K562 (cell line): ENCODE measurements at regions not wholly inside any gene's neighbourhood (a gene's known extent, or its start where the extent isn't known, plus 50 kb on each side); places are given as distances from the start of the nearest gene placed in this dataset.

Experiments used
- ATAC-seq: fragments of 200-7000 bp; cut with Tn5 transposase; 3 replicates; pipeline ENCODE4 v1.9.1; 2020; ENCODE audit warnings: moderate library complexity
- BruUV-seq: library from RNA; stranded (reverse); fragments of 400-500 nt; replicated peaks from 2 replicates; lab custom pipeline; 2021; lab: Mats Ljungman, UMichigan
- CTCF ChIA-PET: fragments of 300-600 bp; formaldehyde crosslinking; extraction: SDS; loops from one replicate; lab custom pipeline; 2021; ENCODE audit warnings: low intra/inter-chr PET ratio; lab: Yijun Ruan, JAX
- POLR2A ChIA-PET: fragments of 300-600, 350-650 bp; sonication (Branson Sonifier 250); formaldehyde crosslinking; extraction: SDS; loops from one replicate; lab custom pipeline; 2021; ENCODE audit warnings: antibody characterized with exemption, inconsistent platforms; lab: Yijun Ruan, JAX
- DNase-seq, 4 experiments: peaks; one replicate each; pipeline versions ENCODE4 v3.0.0 to v3.0.0-alpha.2; 2011 to 2018; ENCODE audit warnings: low spot score in 3 of 4, mixed read lengths in 3 of 4; ENCODE audit errors: extremely low read depth in 1 of 4
- FAIRE-seq: peaks from 2 replicates; lab custom pipeline; 2011; peaks lifted over from hg19 to GRCh38; lab: Jason Lieb, UNC
- H2AFZ ChIP-seq: 2 replicates; pipeline ENCODE4 v1.6.0; 2011; ENCODE audit warnings: low read depth, low read length, control low read depth, inconsistent platforms
- H3K27ac ChIP-seq: fragments of 200-600 bp; 3 replicates; pipeline ENCODE4 v1.8.0; 2011; ENCODE audit warnings: low read depth, mild to moderate bottlenecking, control low read depth, inconsistent platforms, low read length, moderate library complexity, mixed read lengths; ENCODE audit errors: extremely low read depth
- H3K27me3 ChIP-seq, 2 experiments: fragments of 300-600 bp in 1 of 2; 2 replicates in 1 of 2; 3 replicates in 1 of 2; pipeline versions ENCODE4 v1.6.0 to v1.8.0; 2011; ENCODE audit warnings: inconsistent platforms in 2 of 2, low read length in 2 of 2, mild to moderate bottlenecking in 1 of 2, mixed read lengths in 1 of 2, moderate library complexity in 1 of 2; ENCODE audit not compliant: control insufficient read depth in 2 of 2, insufficient read depth in 2 of 2
- H3K36me3 ChIP-seq: fragments of 300-600 bp; 3 replicates; pipeline ENCODE4 v1.8.0; 2011; ENCODE audit warnings: mild to moderate bottlenecking, low read length, inconsistent platforms; ENCODE audit not compliant: control insufficient read depth, insufficient read depth
- H3K4me1 ChIP-seq, 2 experiments: fragments of 200-600 bp in 1 of 2; replicated peaks in 1 of 2; 2 replicates in 1 of 2; 3 replicates in 1 of 2; pipeline versions ENCODE4 v1.5.1 to v1.8.0; 2011; ENCODE audit warnings: inconsistent platforms in 2 of 2, low read length in 2 of 2, mild to moderate bottlenecking in 1 of 2, mixed read lengths in 1 of 2, moderate library complexity in 1 of 2; ENCODE audit not compliant: control insufficient read depth in 2 of 2, insufficient read depth in 2 of 2
- H3K4me2 ChIP-seq: 2 replicates; pipeline ENCODE4 v1.6.1; 2011; ENCODE audit warnings: low read length, control low read depth, inconsistent platforms, mixed read lengths; ENCODE audit not compliant: insufficient read depth
- H3K4me3 ChIP-seq: fragments of 200-600 bp; sonication (generic), shearing (Covaris generic); 2 replicates; pipeline ENCODE4 v1.5.1; 2016; ENCODE audit warnings: control low read depth, inconsistent platforms
- H3K79me2 ChIP-seq: fragments of 200-600 bp; 3 replicates; pipeline ENCODE4 v1.8.0; 2011; ENCODE audit warnings: low read length, inconsistent platforms; ENCODE audit not compliant: control insufficient read depth, insufficient read depth
- H3K9ac ChIP-seq, 2 experiments: 2 replicates each; pipeline versions ENCODE4 v1.6.0 to v1.6.1; 2011; ENCODE audit warnings: low read depth in 2 of 2, low read length in 2 of 2, control low read depth in 1 of 2, inconsistent platforms in 1 of 2, mild to moderate bottlenecking in 1 of 2, mixed read lengths in 1 of 2; ENCODE audit not compliant: insufficient read depth in 1 of 2
- H3K9me1 ChIP-seq: one replicate; pipeline ENCODE4 v1.6.0; 2011; ENCODE audit warnings: inconsistent platforms, mild to moderate bottlenecking, low read length, moderate library complexity; ENCODE audit not compliant: control insufficient read depth, insufficient read depth
- H3K9me3 ChIP-seq: replicated peaks from 2 replicates; pipeline ENCODE4 v1.5.1; 2011; ENCODE audit warnings: low read depth, low read length, inconsistent platforms; ENCODE audit not compliant: control insufficient read depth, insufficient read depth
- H4K20me1 ChIP-seq: replicated peaks from 2 replicates; pipeline ENCODE4 v1.6.1; 2011; ENCODE audit warnings: low read length, inconsistent platforms, mixed read lengths; ENCODE audit not compliant: control insufficient read depth, insufficient read depth
- NELFE ChIP-seq: IDR thresholded peaks from 2 replicates; pipeline ENCODE4 v1.6.1; 2011; ENCODE audit warnings: mild to moderate bottlenecking; ENCODE audit not compliant: insufficient read depth, insufficient read length
- ZC3H4 ChIP-seq: sonication (generic); formaldehyde crosslinking; IDR thresholded peaks from 2 replicates; pipeline ENCODE4 v1.9.0; 2021; ENCODE audit warnings: missing genetic modification reagents, borderline replicate concordance
- WGBS: fragments of 100-300 bp; shearing (Covaris generic); methylation state at CpG from one replicate; pipeline ENCODE4 v1.1.6; 2016; ENCODE audit warnings: low coverage, mixed read lengths; ENCODE audit not compliant: insufficient coverage; ENCODE audit errors: missing lambda C conversion rate; 5-methylcytosine and 5-hydroxymethylcytosine counted together
- in situ Hi-C: fragments of 300-500 bp; cut with MboI; formaldehyde crosslinking; loops from 4 replicates; pipeline ENCODE4 v1.15.0; 2018; ENCODE audit warnings: inconsistent platforms, mixed read lengths
- intact Hi-C: fragments of 100-400 bp; cut with micrococcal nuclease; formaldehyde crosslinking; loops from 2 replicates; pipeline ENCODE4 v1.14.2; 2022
- TF ChIP-seq, protein P1 (sequence below), 2 experiments: fragments of 150-350 bp in 1 of 2; IDR thresholded peaks; 2 replicates each; pipeline ENCODE4 v1.6.1; 2012 to 2016; ENCODE audit warnings: low read depth in 2 of 2, low read length in 2 of 2, mild to moderate bottlenecking in 1 of 2, moderate library complexity in 1 of 2
- TF ChIP-seq, protein P2 (sequence below): fragments of 450-650 bp; IDR thresholded peaks from 2 replicates; pipeline ENCODE4 v1.6.1; 2018; ENCODE audit not compliant: partially characterized antibody

DNA sequence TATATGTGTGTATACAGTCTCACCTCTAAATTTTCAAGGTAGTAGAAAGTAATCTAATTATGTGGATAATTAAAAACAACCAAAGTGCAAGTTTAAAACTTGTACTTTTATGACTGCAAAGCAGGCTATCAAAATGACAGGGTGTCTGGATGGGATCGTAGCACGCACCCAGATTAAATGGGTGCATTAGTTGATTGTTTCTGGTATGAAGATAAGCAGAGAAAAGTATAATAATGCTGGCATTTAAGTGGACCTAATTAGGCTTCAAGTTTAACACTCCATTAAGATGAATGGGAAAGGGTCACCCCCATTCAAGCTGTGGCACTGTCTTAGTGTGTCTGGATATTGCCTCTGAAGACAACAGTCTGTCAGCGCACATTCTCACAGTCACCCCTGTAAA, 124.6 kb upstream of the ZEB2 start:
- no TSS peak for BruUV-seq
- no peaks in the 10 kb centered on the region for H3K36me3 ChIP-seq
- H3K27ac ChIP-seq, result no peak overlapping the region
- POLR2A ChIA-PET, result no interaction called here
- H3K79me2 ChIP-seq, result no peaks in the 10 kb centered on the region
- intact Hi-C loops (no loop called here), in situ Hi-C loops (no loop called here)
- FAIRE-seq (no peak), DNase-seq (no peak), ATAC-seq (no peak)
- H3K4me2 ChIP-seq, result no peak overlapping the region
- CTCF ChIA-PET, result no interaction called here
- H3K4me1 ChIP-seq, result 0 out of 5 replicates have a peak, but pooled peaks cover 0 to 2% of the 10 kb centered on the region in 2 experiments
- H3K4me3 ChIP-seq, result no peak overlapping the region
- H2AFZ ChIP-seq, result peak overlapping the region; percentile 53; the same call in 1 of the 2 replicates
- no peaks in the 10 kb centered on the region for H3K9me1 ChIP-seq
- H3K27me3 ChIP-seq, result no peaks in the 10 kb centered on the region
- H3K9ac ChIP-seq, result no peak overlapping the region
- no peaks in the 10 kb centered on the region for H4K20me1 ChIP-seq
- H3K9me3 ChIP-seq, result no peaks in the 10 kb centered on the region
- WGBS, result 91% methylated on average over 3 of the region's 3 CpGs
- TF ChIP-seq, protein P1, sequence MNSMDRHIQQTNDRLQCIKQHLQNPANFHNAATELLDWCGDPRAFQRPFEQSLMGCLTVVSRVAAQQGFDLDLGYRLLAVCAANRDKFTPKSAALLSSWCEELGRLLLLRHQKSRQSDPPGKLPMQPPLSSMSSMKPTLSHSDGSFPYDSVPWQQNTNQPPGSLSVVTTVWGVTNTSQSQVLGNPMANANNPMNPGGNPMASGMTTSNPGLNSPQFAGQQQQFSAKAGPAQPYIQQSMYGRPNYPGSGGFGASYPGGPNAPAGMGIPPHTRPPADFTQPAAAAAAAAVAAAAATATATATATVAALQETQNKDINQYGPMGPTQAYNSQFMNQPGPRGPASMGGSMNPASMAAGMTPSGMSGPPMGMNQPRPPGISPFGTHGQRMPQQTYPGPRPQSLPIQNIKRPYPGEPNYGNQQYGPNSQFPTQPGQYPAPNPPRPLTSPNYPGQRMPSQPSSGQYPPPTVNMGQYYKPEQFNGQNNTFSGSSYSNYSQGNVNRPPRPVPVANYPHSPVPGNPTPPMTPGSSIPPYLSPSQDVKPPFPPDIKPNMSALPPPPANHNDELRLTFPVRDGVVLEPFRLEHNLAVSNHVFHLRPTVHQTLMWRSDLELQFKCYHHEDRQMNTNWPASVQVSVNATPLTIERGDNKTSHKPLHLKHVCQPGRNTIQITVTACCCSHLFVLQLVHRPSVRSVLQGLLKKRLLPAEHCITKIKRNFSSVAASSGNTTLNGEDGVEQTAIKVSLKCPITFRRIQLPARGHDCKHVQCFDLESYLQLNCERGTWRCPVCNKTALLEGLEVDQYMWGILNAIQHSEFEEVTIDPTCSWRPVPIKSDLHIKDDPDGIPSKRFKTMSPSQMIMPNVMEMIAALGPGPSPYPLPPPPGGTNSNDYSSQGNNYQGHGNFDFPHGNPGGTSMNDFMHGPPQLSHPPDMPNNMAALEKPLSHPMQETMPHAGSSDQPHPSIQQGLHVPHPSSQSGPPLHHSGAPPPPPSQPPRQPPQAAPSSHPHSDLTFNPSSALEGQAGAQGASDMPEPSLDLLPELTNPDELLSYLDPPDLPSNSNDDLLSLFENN (IDR thresholded peaks at IDR 0.05; ENCODE audit: low read depth in 2 of 2, low read length in 2 of 2), result no peak
- TF ChIP-seq ZC3H4 (no peak), NELFE (no peak)
- TF ChIP-seq, protein P2, sequence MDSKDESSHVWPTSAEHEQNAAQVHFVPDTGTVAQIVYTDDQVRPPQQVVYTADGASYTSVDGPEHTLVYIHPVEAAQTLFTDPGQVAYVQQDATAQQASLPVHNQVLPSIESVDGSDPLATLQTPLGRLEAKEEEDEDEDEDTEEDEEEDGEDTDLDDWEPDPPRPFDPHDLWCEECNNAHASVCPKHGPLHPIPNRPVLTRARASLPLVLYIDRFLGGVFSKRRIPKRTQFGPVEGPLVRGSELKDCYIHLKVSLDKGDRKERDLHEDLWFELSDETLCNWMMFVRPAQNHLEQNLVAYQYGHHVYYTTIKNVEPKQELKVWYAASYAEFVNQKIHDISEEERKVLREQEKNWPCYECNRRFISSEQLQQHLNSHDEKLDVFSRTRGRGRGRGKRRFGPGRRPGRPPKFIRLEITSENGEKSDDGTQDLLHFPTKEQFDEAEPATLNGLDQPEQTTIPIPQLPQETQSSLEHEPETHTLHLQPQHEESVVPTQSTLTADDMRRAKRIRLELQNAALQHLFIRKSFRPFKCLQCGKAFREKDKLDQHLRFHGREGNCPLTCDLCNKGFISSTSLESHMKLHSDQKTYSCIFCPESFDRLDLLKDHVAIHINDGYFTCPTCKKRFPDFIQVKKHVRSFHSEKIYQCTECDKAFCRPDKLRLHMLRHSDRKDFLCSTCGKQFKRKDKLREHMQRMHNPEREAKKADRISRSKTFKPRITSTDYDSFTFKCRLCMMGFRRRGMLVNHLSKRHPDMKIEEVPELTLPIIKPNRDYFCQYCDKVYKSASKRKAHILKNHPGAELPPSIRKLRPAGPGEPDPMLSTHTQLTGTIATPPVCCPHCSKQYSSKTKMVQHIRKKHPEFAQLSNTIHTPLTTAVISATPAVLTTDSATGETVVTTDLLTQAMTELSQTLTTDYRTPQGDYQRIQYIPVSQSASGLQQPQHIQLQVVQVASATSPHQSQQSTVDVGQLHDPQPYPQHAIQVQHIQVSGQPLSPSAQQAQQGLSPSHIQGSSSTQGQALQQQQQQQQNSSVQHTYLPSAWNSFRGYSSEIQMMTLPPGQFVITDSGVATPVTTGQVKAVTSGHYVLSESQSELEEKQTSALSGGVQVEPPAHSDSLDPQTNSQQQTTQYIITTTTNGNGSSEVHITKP, result peak; percentile 71
